GM12872 (cell line): ENCODE measurements at regions not wholly inside any gene's neighbourhood (a gene's known extent, or its start where the extent isn't known, plus 50 kb on each side); places are given as distances from the start of the nearest gene placed in this dataset.

Source experiments
- TF ChIP-seq, protein P1 (sequence below): IDR thresholded peaks from 3 replicates; pipeline ENCODE4 v1.5.1; 2011; ENCODE audit warnings: low read depth, mild to moderate bottlenecking, low read length, moderate library complexity; ENCODE audit not compliant: insufficient read depth

DNA sequence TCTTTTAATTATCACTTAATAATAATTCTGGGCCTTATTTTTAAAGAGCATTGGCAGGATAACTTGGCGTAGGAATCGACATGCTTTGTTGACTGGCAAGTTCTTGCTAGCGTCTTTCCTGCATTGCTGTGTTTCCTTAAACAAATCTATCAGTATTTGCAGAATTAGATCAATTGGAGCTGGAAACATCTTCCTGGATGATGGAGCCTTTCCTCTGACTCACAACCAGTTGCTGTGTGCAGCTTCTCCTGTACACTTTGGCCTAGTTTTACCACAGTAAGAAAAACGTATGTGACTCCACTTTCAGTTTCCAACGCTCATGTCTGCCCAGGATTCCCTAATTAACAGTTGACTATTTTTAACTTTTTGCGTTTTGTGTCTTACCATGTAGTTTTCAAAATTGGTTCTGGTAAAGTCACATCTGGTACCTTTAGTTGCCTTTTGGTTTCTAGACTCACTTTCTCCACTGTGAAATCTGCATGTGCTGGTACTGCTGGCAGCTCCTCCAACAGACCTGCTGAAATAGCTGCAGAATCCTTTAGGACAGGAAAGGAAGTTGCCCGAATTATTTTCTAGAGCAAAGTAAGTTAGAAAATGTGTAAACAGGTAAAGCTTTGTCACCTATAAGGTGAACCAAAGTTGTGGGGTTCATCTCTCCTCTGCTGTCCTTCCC is 553.2 kb upstream of the FAT1 start:
- TF ChIP-seq, protein P1, sequence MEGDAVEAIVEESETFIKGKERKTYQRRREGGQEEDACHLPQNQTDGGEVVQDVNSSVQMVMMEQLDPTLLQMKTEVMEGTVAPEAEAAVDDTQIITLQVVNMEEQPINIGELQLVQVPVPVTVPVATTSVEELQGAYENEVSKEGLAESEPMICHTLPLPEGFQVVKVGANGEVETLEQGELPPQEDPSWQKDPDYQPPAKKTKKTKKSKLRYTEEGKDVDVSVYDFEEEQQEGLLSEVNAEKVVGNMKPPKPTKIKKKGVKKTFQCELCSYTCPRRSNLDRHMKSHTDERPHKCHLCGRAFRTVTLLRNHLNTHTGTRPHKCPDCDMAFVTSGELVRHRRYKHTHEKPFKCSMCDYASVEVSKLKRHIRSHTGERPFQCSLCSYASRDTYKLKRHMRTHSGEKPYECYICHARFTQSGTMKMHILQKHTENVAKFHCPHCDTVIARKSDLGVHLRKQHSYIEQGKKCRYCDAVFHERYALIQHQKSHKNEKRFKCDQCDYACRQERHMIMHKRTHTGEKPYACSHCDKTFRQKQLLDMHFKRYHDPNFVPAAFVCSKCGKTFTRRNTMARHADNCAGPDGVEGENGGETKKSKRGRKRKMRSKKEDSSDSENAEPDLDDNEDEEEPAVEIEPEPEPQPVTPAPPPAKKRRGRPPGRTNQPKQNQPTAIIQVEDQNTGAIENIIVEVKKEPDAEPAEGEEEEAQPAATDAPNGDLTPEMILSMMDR: no peak

DNA sequence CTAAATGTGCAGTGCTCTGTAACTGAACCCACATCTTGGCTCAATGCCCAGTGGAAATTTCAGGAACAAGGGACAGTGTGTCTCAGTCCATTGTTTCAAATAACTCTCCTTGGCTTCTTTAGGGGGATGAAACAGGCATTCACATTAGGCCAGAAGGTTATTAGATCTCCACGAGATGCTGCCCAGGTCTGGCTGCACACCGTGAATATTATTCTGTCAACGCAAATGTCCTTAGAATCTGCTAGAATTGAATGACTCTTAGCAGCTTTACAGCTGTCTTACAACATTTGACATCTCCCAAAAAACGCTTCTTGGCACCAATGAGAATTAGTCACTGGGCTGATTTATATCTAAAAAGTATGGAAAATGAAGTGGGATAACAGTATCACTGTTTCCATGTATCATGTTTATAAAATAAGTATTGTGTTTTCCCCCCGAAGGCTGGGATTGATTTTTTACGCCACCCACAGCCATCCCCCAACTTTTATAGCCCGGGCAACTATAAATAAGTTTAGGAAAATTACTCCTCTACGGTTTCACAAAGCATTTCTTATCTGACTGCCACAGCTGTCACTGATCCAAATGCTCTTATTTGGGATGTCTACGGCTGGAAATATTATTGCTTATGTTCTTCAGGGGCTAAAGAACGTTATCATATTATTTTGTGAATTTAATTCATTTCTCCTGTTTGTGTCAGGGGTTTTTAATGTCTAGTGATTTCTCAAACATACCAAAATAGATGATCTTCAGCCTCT is 559.7 kb upstream of the FAT1 start:
- TF ChIP-seq, protein P1: no peak

DNA sequence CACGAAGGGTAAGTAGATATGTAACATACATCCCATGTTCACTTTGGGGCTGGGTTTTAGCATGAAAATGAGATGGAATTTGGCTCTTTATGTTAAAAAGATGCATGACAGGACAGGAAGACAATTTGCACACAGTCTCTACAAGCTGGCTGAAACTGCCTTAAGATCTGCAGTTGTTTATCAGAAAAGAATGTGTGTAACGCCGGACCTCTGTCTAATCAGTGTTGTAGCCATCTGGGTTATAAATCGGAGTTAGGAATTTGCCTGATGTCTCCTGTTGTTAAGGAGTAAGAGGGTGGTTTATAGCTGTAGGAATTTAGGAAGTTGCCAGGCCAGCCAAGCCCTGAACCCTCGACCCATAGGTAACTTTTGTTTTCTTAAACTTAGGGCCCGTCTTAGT is 562.9 kb upstream of the FAT1 start:
- TF ChIP-seq, protein P1: no peak

DNA sequence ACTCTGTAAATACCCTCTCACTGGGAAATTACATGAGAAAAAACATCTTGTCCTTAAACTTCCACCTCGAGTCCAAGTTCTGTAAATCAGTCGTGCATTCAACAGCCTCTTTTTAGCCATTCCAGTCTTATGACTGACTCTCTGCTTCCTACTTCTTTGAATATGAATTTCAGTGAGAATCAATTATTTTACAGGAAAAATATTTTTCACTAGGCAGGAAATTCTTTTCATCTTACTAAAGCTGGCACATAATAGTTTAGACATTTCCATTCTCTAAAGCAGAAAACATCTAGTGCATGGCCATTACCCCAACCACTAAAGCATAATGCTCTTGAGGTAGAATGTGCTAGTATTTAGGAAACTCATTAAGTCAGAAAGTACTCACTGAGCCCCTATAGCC is 565.7 kb upstream of the FAT1 start:
- TF ChIP-seq, protein P1: no peak

DNA sequence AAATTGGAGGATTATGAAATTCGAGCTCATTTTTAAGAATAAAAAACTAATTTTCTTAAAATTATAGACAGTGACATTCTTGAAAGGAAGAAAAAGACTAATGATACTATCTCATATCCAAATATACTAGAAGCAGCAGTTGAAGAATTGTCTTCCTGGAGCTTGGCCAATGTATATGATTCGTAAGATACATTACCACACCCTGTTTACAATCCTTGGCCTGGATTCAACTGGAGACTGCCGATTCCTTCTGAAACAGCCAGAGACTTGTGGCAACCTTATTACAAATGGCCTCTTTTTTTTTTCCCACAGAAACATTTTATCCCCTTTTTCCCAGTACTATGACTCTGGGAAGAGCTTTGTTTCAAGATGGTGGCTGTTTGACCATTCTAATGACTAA is 571.2 kb upstream of the FAT1 start:
- TF ChIP-seq, protein P1: no peak

DNA sequence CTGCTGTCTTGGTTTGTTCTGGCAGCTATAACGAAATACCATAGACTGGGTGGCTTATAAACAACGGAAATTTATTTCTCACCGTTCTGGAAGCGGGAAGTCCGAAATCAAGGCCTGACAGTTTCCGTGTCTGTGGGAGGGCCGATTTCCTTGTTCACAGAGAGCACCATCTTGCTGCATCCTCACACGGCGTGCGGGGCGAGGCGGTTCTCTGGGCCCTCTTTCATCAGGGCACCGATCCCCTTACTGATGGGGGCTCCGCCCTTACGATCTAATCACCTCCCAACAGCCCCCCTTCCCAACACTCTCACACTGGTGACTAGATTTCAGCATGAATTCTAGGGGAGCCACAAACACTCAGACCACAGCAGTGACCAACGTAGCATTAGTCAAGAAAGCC is 578.3 kb upstream of the FAT1 start:
- TF ChIP-seq, protein P1: no peak

DNA sequence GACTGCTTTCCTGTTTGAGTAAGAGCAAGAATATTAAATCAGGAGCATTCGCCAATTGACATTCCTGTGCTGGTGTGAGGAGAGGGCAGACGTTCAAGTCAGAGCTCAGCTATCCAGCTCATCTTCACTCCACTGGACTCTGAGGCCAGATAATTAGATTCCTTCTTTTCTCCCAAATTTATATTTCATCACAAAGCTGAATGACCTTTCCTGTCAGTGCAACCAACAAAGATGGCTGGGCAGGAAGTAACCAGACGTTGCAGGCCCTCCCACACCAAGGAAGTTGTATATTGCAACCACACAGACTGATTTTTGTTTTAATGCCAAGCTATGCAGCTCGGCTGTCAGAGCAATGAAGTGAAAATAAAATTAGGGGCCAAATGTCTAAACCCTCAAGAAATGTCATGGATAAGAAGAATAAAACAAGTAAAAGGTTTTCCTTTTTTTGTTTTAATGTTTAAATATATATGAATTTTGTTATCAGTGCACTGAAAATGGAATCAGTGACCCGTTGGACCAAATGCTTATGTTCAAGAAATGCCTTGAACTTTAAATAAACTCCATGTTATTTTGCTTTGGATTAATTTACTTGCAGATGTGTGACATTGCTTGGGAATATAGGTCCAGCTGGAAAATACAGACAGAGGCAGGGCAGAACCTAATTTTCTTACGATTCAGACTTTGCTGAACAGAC is 578.9 kb upstream of the FAT1 start:
- TF ChIP-seq, protein P1: no peak
